H9 (cell line): ENCODE measurements at regions not wholly inside any gene's neighbourhood (a gene's known extent, or its start where the extent isn't known, plus 50 kb on each side); places are given as distances from the start of the nearest gene placed in this dataset.

Experiments used
- DNase-seq: peaks from one replicate; pipeline ENCODE4 v3.0.0-alpha.2; 2017
- H2AFZ ChIP-seq: one replicate; pipeline ENCODE4 v1.6.1; 2013; ENCODE audit warnings: mild to moderate bottlenecking, low read length, control low read depth, moderate library complexity
- H2AK5ac ChIP-seq: 2 replicates; pipeline ENCODE4 v1.6.1; 2013; ENCODE audit warnings: low read length, control low read depth, mixed read lengths; ENCODE audit not compliant: insufficient read length
- H2BK120ac ChIP-seq: one replicate; pipeline ENCODE4 v1.6.1; 2013; ENCODE audit warnings: low read depth, mild to moderate bottlenecking, low read length, control low read depth, inconsistent platforms; ENCODE audit not compliant: poor library complexity, severe bottlenecking
- H2BK12ac ChIP-seq: 2 replicates; pipeline ENCODE4 v1.6.1; 2013; ENCODE audit warnings: low read length, control low read depth, mixed read lengths, low read depth; ENCODE audit not compliant: insufficient read length
- H2BK15ac ChIP-seq: 2 replicates; pipeline ENCODE4 v1.6.1; 2013; ENCODE audit warnings: low read depth, low read length, control low read depth
- H2BK20ac ChIP-seq: one replicate; pipeline ENCODE4 v1.6.1; 2013; ENCODE audit warnings: low read depth, mild to moderate bottlenecking, low read length, control low read depth, inconsistent platforms; ENCODE audit not compliant: poor library complexity, severe bottlenecking
- H2BK5ac ChIP-seq: 2 replicates; pipeline ENCODE4 v1.6.1; 2013; ENCODE audit warnings: low read length, control low read depth, mixed read lengths; ENCODE audit not compliant: insufficient read length
- H3K14ac ChIP-seq: 2 replicates; pipeline ENCODE4 v1.6.1; 2013; ENCODE audit warnings: low read length, control low read depth; ENCODE audit not compliant: insufficient read depth
- H3K18ac ChIP-seq: 2 replicates; pipeline ENCODE4 v1.6.1; 2013; ENCODE audit warnings: low read depth, mild to moderate bottlenecking, mixed read lengths, low read length, control low read depth; ENCODE audit not compliant: insufficient read length
- H3K23ac ChIP-seq: 2 replicates; pipeline ENCODE4 v1.6.1; 2013; ENCODE audit warnings: low read length, control low read depth, mixed read lengths, low read depth; ENCODE audit not compliant: insufficient read length
- H3K23me2 ChIP-seq: 2 replicates; pipeline ENCODE4 v1.6.1; 2013; ENCODE audit warnings: low read depth, mild to moderate bottlenecking, mixed read lengths, low read length, control low read depth; ENCODE audit not compliant: insufficient read length, poor library complexity, severe bottlenecking
- H3K27ac ChIP-seq: 2 replicates; pipeline ENCODE4 v1.5.1; 2013; ENCODE audit warnings: low read length, control low read depth, mixed read lengths, low read depth; ENCODE audit not compliant: insufficient read length
- H3K27me3 ChIP-seq: 2 replicates; pipeline ENCODE4 v1.6.1; 2013; ENCODE audit warnings: low read length, control low read depth, inconsistent platforms; ENCODE audit not compliant: insufficient read depth
- H3K4ac ChIP-seq: 2 replicates; pipeline ENCODE4 v1.6.1; 2013; ENCODE audit warnings: low read depth, mild to moderate bottlenecking, control low read depth, inconsistent platforms, low read length, moderate library complexity
- H3K4me1 ChIP-seq: 2 replicates; pipeline ENCODE4 v1.6.1; 2013; ENCODE audit warnings: low read length, control low read depth, inconsistent platforms; ENCODE audit not compliant: insufficient read depth
- H3K4me2 ChIP-seq: 2 replicates; pipeline ENCODE4 v1.6.1; 2013; ENCODE audit warnings: low read length, control low read depth, mixed read lengths; ENCODE audit not compliant: insufficient read length, insufficient read depth
- H3K56ac ChIP-seq: 2 replicates; pipeline ENCODE4 v1.6.1; 2013; ENCODE audit warnings: low read depth, mild to moderate bottlenecking, mixed read lengths, low read length, control low read depth; ENCODE audit not compliant: insufficient read length
- H3K79me1 ChIP-seq: 2 replicates; pipeline ENCODE4 v1.6.1; 2013; ENCODE audit warnings: low read depth, mild to moderate bottlenecking, moderate library complexity, low read length, control low read depth, inconsistent platforms; ENCODE audit not compliant: insufficient read depth, poor library complexity, severe bottlenecking
- H3K79me2 ChIP-seq: 2 replicates; pipeline ENCODE4 v1.6.1; 2013; ENCODE audit warnings: low read length, control low read depth, inconsistent platforms; ENCODE audit not compliant: insufficient read depth
- H3K9ac ChIP-seq: 2 replicates; pipeline ENCODE4 v1.6.1; 2013; ENCODE audit warnings: low read length, control low read depth, mixed read lengths; ENCODE audit not compliant: insufficient read length; ENCODE audit errors: extremely low read depth
- H3K9me3 ChIP-seq: one replicate; pipeline ENCODE4 v1.6.1; 2013; ENCODE audit warnings: low read depth, low read length, inconsistent platforms; ENCODE audit not compliant: control insufficient read depth
- H3T11ph ChIP-seq: one replicate; pipeline ENCODE4 v1.6.1; 2013; ENCODE audit warnings: mild to moderate bottlenecking, low read length, control low read depth, inconsistent platforms
- H4K20me1 ChIP-seq: one replicate; pipeline ENCODE4 v1.6.1; 2013; ENCODE audit not compliant: control insufficient read depth, insufficient read length, insufficient read depth
- H4K5ac ChIP-seq: 2 replicates; pipeline ENCODE4 v1.6.1; 2013; ENCODE audit warnings: low read depth, mild to moderate bottlenecking, mixed read lengths, low read length, control low read depth; ENCODE audit not compliant: insufficient read length
- H4K8ac ChIP-seq: replicated peaks from 2 replicates; pipeline ENCODE4 v1.6.1; 2013; ENCODE audit warnings: low read length, control low read depth, mixed read lengths, low read depth; ENCODE audit not compliant: insufficient read length
- H4K91ac ChIP-seq: 2 replicates; pipeline ENCODE4 v1.6.1; 2013; ENCODE audit warnings: low read depth, mild to moderate bottlenecking, moderate library complexity, mixed read lengths, low read length, control low read depth; ENCODE audit not compliant: insufficient read length
- H3K27ac Mint-ChIP-seq, 3 experiments: 2 replicates in 2 of 3; 3 replicates in 1 of 3; pipeline ENCODE4 v1.8.0; 2020 to 2021; ENCODE audit warnings: mixed read lengths in 3 of 3, mild to moderate bottlenecking in 1 of 3, moderate library complexity in 1 of 3
- H3K27me3 Mint-ChIP-seq: 2 replicates; pipeline ENCODE4 v1.8.0; 2021; ENCODE audit warnings: low read depth, mild to moderate bottlenecking, moderate library complexity, mixed read lengths
- H3K36me3 Mint-ChIP-seq, 3 experiments: 2 replicates in 2 of 3; 3 replicates in 1 of 3; pipeline ENCODE4 v1.8.0; 2020 to 2021; ENCODE audit warnings: low read depth in 3 of 3, mixed read lengths in 3 of 3; ENCODE audit not compliant: insufficient read depth in 1 of 3
- H3K4me1 Mint-ChIP-seq, 2 experiments: 2 replicates each; pipeline ENCODE4 v1.8.0; 2020; ENCODE audit warnings: mixed read lengths in 2 of 2
- H3K4me3 Mint-ChIP-seq, 2 experiments: 2 replicates in 1 of 2; 3 replicates in 1 of 2; pipeline ENCODE4 v1.8.0; 2020 to 2021; ENCODE audit warnings: mild to moderate bottlenecking in 2 of 2, mixed read lengths in 2 of 2, moderate library complexity in 1 of 2
- H3K9me3 Mint-ChIP-seq, 2 experiments: 2 replicates in 1 of 2; 3 replicates in 1 of 2; pipeline ENCODE4 v1.8.0; 2020; ENCODE audit warnings: mild to moderate bottlenecking in 2 of 2, mixed read lengths in 2 of 2, moderate library complexity in 1 of 2
- CTCF ChIP-seq: fragments of 200-600 bp; sonication (generic); conservative IDR thresholded peaks from 3 replicates; pipeline ENCODE4 v1.8.0; 2021; ENCODE audit warnings: antibody characterized with exemption, mild to moderate bottlenecking
- WGBS: extraction: QIAGEN DNeasy Blood & Tissue Kit; methylation state at CpG from one replicate; pipeline ENCODE4 v1.1.7; 2013; ENCODE audit warnings: missing lambda C conversion rate, low lambda C conversion rate, mixed read lengths; ENCODE audit not compliant: insufficient read length; ENCODE audit errors: extremely low coverage; 5-methylcytosine and 5-hydroxymethylcytosine counted together

DNA sequence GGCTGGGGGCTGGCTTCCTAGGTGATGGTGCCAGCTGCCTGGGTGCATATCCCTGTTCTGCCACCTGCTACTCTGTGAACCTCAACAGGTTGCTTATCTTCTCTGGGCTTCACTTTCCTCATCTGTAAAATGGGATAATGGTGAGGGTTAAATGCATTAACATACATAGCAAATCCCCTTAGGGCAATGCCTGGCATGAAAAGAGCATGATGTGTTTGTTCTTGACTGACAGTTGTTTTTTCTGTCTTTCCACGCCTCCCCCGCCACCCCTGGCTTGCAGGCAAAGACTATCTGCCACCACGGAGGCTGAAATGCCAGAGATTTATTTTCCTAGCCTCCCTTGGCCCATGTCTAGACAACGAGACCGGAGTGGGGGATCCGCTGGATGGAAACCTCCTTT, 280.5 kb downstream of the NSG2 start:
- Histone ChIP-seq H3K4ac (no peak overlapping the region), H2AFZ (no peak overlapping the region), H3K4me2 (no peak overlapping the region), H3K79me2 (no peaks in the 10 kb centered on the region), H3K18ac (no peak overlapping the region), H4K20me1 (no peaks in the 10 kb centered on the region), H3K27ac (no peak overlapping the region), H3K56ac (no peak overlapping the region), H4K5ac (no peak overlapping the region), H3K4me1 (peaks cover 7% of the 10 kb centered on the region; the same call in 1 of the 2 replicates), H4K8ac (no peak overlapping the region), H3K79me1 (no peaks in the 10 kb centered on the region), H3K14ac (no peak overlapping the region), H2BK120ac (no peak overlapping the region), H2BK20ac (no peak overlapping the region), H4K91ac (no peak overlapping the region), H2BK15ac (no peak overlapping the region), H2BK12ac (no peak overlapping the region), H3K27me3 (no peaks in the 10 kb centered on the region), H3T11ph (no peak overlapping the region), H3K9ac (no peak overlapping the region), H2AK5ac (no peak overlapping the region), H3K23me2 (no peaks in the 10 kb centered on the region), H3K9me3 (no peaks in the 10 kb centered on the region), H3K23ac (no peak overlapping the region), H2BK5ac (no peak overlapping the region)
- H3K27ac Mint-ChIP-seq: no peak overlapping the region
- H3K9me3 Mint-ChIP-seq: no peaks in the 10 kb centered on the region
- TF ChIP-seq CTCF: no peak
- H3K27me3 Mint-ChIP-seq: peaks cover 18% of the 10 kb centered on the region
- H3K4me1 Mint-ChIP-seq: peaks cover 28 to 30% of the 10 kb centered on the region in 2 experiments
- no peak overlapping the region for H3K4me3 Mint-ChIP-seq
- H3K36me3 Mint-ChIP-seq: no peaks in the 10 kb centered on the region
- no peak for DNase-seq
- WGBS: no CpG with 5 or more reads among the region's 6 CpGs
